ENCODE measurements at regions not wholly inside any gene's neighbourhood (a gene's known extent, or its start where the extent isn't known, plus 50 kb on each side); places are given as distances from the start of the nearest gene placed in this dataset.

DNA sequence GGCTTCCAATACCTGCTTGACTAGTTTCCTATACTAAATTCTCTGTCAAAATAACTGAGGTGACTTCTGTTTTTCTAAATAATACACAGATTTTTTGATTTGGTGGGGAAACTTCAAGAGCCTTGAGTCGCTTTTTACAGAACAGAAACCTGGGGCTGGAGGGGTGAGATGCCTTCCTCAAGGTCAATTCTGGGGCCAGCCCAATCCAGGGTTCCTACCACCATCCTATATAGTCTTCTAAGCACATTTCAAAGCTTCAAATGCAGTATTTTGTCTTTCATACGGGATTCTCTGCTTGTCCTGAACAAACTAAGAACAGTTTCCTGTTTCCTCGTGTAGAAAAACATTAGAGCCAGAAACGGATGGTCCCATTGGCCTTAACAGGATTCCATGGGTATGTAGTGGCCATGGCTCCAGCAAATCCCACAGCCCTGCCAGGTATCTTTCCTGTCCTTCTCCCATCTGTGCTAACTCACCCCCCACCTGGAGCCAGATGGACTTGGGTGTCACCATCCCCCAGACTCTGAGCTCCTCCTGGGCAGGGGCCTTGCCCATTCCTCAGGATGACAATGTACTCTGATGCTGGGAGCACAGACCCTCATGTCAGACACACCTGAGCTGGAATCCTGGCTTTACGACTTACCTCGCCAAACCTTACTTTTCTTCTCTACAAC, 146.9 kb downstream of the KLF13 start:
- Histone ChIP-seq H2AK5ac (ENCODE audit: low read length) (no peak overlapping the region), H4K8ac (ENCODE audit: low read depth, low read length) (no peak overlapping the region), H2BK15ac (replicated peaks; ENCODE audit: low read depth) (no peak overlapping the region), H2BK120ac (ENCODE audit: low read depth, low read length) (no peak overlapping the region), H3K79me2 (ENCODE audit: control insufficient read depth, insufficient read depth, low read length) (no peaks in the 10 kb centered on the region), H3K56ac (ENCODE audit: low read length) (no peak overlapping the region), H3K4me3 (ENCODE audit: low read length) (no peak overlapping the region), H3K27me3 (ENCODE audit: insufficient read depth, low read length, poor library complexity) (no peaks in the 10 kb centered on the region), H3K4me1 (ENCODE audit: control insufficient read depth, low read depth, low read length) (peaks cover 2% of the 10 kb centered on the region), H3K9ac (ENCODE audit: low read length) (no peak overlapping the region), H3K27ac (ENCODE audit: low read depth, low read length) (no peak overlapping the region), H3K36me3 (ENCODE audit: control insufficient read depth, insufficient read depth, low read length) (no peaks in the 10 kb centered on the region), H4K5ac (ENCODE audit: low read length) (no peak overlapping the region), H3K4me2 (ENCODE audit: low read length) (no peak overlapping the region), H3K18ac (ENCODE audit: low read length) (no peak overlapping the region), H3K23ac (ENCODE audit: low read length) (no peak overlapping the region), H3K79me1 (ENCODE audit: low read length) (no peaks in the 10 kb centered on the region), H3K4ac (ENCODE audit: low read depth, low read length) (no peak overlapping the region), H2BK5ac (ENCODE audit: low read length) (no peak overlapping the region)
- DNase-seq, result no peak
- no CpG with 5 or more reads among the region's 6 CpGs for WGBS (ENCODE audit: extremely low coverage, insufficient coverage, low lambda C conversion rate)

DNA sequence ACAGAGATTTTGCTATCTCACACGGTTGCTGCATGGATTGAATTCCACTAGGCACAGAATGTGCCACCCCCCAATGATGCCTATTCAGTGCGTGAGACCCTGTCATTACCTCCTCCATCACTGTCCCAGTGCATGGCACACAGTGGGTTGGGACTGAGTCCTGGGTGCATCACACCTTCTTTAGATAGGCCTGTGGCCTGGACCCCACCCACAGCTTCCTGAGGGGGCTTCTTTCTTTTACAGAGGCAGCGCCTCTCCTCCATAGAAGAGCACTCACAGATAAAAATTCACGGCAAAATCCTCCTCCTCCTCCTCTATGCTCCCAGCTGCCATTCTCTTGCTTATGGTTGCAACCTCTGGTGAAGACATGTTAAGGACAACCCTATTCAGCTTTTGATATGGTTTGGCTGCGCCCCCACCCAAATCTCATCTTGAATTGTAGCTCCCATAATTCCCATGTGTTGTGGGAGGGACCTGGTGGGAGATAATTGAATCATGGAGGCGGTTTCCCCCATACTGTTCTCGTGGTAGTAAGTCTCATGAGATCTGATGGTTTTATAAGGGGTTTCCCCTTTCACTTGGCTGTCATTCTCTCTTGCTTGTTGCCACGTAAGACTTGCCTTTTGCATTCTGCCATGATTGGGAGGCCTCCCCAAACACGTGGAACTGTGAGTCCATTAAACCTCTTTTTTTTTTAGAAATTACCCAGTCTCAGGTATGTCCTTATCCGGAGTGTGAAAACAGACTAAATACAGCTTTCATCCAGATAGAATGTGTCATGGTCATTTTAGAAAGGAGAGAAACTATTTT, 147.6 kb downstream of the KLF13 start:
- Histone ChIP-seq H3K23ac (ENCODE audit: low read length) (no peak overlapping the region), H4K5ac (ENCODE audit: low read length) (no peak overlapping the region), H3K56ac (ENCODE audit: low read length) (no peak overlapping the region), H3K79me2 (ENCODE audit: control insufficient read depth, insufficient read depth, low read length) (no peaks in the 10 kb centered on the region), H2AK5ac (ENCODE audit: low read length) (no peak overlapping the region), H3K18ac (ENCODE audit: low read length) (no peak overlapping the region), H2BK15ac (replicated peaks; ENCODE audit: low read depth) (no peak overlapping the region), H3K27me3 (ENCODE audit: insufficient read depth, low read length, poor library complexity) (no peaks in the 10 kb centered on the region), H3K4me2 (ENCODE audit: low read length) (no peak overlapping the region), H3K36me3 (ENCODE audit: control insufficient read depth, insufficient read depth, low read length) (no peaks in the 10 kb centered on the region), H3K9ac (ENCODE audit: low read length) (no peak overlapping the region), H3K4me3 (ENCODE audit: low read length) (no peak overlapping the region), H2BK5ac (ENCODE audit: low read length) (no peak overlapping the region), H3K79me1 (ENCODE audit: low read length) (no peaks in the 10 kb centered on the region), H3K27ac (ENCODE audit: low read depth, low read length) (no peak overlapping the region), H3K4me1 (ENCODE audit: control insufficient read depth, low read depth, low read length) (peaks cover 2% of the 10 kb centered on the region), H4K8ac (ENCODE audit: low read depth, low read length) (no peak overlapping the region), H2BK120ac (ENCODE audit: low read depth, low read length) (no peak overlapping the region), H3K4ac (ENCODE audit: low read depth, low read length) (no peak overlapping the region)
- DNase-seq, result no peak
- WGBS (ENCODE audit: extremely low coverage, insufficient coverage, low lambda C conversion rate), result no CpG with 5 or more reads among the region's 10 CpGs

DNA sequence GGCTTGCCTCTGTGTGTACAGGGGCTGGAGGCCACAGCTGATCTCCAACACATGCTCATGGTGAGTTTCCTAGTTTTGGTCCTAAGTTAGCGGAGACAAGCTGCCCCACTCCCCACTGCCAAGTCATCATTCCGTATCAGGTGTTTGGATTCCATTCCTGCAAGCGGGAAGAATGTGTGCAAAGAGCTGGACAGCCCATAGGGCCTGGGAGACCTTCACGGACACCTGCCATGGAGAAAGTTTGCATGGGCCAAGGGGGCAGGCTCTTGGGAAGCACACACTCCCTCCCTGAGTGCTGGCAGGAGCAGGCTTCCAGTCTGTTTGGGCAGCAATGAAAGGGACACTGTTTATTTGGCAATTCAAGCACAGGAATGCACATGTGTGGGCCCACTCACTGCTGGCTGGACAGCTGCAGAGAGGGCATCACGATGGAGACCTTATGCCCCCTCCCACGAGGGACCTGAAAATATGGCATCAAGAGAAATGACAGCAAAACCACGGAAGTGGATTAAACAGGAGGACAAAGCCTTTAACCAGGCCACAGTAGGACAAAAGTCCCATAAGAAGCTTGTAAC, 149.7 kb downstream of the KLF13 start:
- no peaks in the 10 kb centered on the region for H3K79me2 ChIP-seq (ENCODE audit: control insufficient read depth, insufficient read depth, low read length)
- no peak for DNase-seq
- no peaks in the 10 kb centered on the region for H3K36me3 ChIP-seq (ENCODE audit: control insufficient read depth, insufficient read depth, low read length)
- no peak overlapping the region for H3K56ac ChIP-seq (ENCODE audit: low read length)
- H3K4me3 ChIP-seq (ENCODE audit: low read length), result no peak overlapping the region
- no peak overlapping the region for H3K4ac ChIP-seq (ENCODE audit: low read depth, low read length)
- H3K27me3 ChIP-seq (ENCODE audit: insufficient read depth, low read length, poor library complexity), result no peaks in the 10 kb centered on the region
- H3K4me1 ChIP-seq (ENCODE audit: control insufficient read depth, low read depth, low read length), result peaks cover 2% of the 10 kb centered on the region
- no peak overlapping the region for H2BK120ac ChIP-seq (ENCODE audit: low read depth, low read length)
- no peak overlapping the region for H2BK5ac ChIP-seq (ENCODE audit: low read length)
- H3K23ac ChIP-seq (ENCODE audit: low read length), result no peak overlapping the region
- H2AK5ac ChIP-seq (ENCODE audit: low read length), result no peak overlapping the region
- no peaks in the 10 kb centered on the region for H3K79me1 ChIP-seq (ENCODE audit: low read length)
- H3K4me2 ChIP-seq (ENCODE audit: low read length), result no peak overlapping the region
- no peak overlapping the region for H4K8ac ChIP-seq (ENCODE audit: low read depth, low read length)
- no CpG with 5 or more reads among the region's 7 CpGs for WGBS (ENCODE audit: extremely low coverage, insufficient coverage, low lambda C conversion rate)
- no peak overlapping the region for H3K27ac ChIP-seq (ENCODE audit: low read depth, low read length)
- H3K9ac ChIP-seq (ENCODE audit: low read length), result no peak overlapping the region
- H3K18ac ChIP-seq (ENCODE audit: low read length), result no peak overlapping the region
- H2BK15ac ChIP-seq (replicated peaks; ENCODE audit: low read depth), result no peak overlapping the region
- no peak overlapping the region for H4K5ac ChIP-seq (ENCODE audit: low read length)

DNA sequence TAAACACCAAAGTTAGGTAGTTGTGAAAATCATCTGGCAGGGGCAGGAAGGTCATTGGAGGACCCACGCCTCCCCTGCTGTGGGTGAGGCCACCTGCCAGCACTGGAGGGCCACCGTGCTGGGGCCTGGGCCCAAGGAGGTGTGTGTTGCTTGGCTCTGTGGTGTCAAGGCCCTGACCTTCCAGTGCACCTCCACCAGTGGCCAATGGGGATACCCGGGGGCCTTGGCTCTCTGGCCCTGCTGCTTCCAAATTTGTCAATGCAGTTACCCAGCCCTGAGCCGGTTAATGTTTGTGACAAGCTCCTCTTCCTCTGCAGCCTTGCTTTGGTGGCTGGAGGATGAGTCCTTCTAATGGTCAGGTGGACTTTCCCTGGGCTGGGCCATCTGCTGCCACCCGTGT, 150.2 kb downstream of the KLF13 start:
- no peak overlapping the region for H3K4me2 ChIP-seq (ENCODE audit: low read length)
- no peaks in the 10 kb centered on the region for H3K36me3 ChIP-seq (ENCODE audit: control insufficient read depth, insufficient read depth, low read length)
- no peak overlapping the region for H4K5ac ChIP-seq (ENCODE audit: low read length)
- H3K18ac ChIP-seq (ENCODE audit: low read length), result no peak overlapping the region
- no peak overlapping the region for H2BK15ac ChIP-seq (replicated peaks; ENCODE audit: low read depth)
- H3K4me1 ChIP-seq (ENCODE audit: control insufficient read depth, low read depth, low read length), result peaks cover 2% of the 10 kb centered on the region
- no peak overlapping the region for H2AK5ac ChIP-seq (ENCODE audit: low read length)
- H3K23ac ChIP-seq (ENCODE audit: low read length), result no peak overlapping the region
- no peaks in the 10 kb centered on the region for H3K79me2 ChIP-seq (ENCODE audit: control insufficient read depth, insufficient read depth, low read length)
- H3K27ac ChIP-seq (ENCODE audit: low read depth, low read length), result no peak overlapping the region
- H3K27me3 ChIP-seq (ENCODE audit: insufficient read depth, low read length, poor library complexity), result no peaks in the 10 kb centered on the region
- no peak overlapping the region for H3K4ac ChIP-seq (ENCODE audit: low read depth, low read length)
- H3K79me1 ChIP-seq (ENCODE audit: low read length), result no peaks in the 10 kb centered on the region
- no peak overlapping the region for H3K4me3 ChIP-seq (ENCODE audit: low read length)
- H4K8ac ChIP-seq (ENCODE audit: low read depth, low read length), result no peak overlapping the region
- H3K9ac ChIP-seq (ENCODE audit: low read length), result no peak overlapping the region
- no peak overlapping the region for H2BK5ac ChIP-seq (ENCODE audit: low read length)
- no peak overlapping the region for H2BK120ac ChIP-seq (ENCODE audit: low read depth, low read length)
- no peak for DNase-seq
- no peak overlapping the region for H3K56ac ChIP-seq (ENCODE audit: low read length)
- WGBS (ENCODE audit: extremely low coverage, insufficient coverage, low lambda C conversion rate), result no CpG with 5 or more reads among the region's 5 CpGs

DNA sequence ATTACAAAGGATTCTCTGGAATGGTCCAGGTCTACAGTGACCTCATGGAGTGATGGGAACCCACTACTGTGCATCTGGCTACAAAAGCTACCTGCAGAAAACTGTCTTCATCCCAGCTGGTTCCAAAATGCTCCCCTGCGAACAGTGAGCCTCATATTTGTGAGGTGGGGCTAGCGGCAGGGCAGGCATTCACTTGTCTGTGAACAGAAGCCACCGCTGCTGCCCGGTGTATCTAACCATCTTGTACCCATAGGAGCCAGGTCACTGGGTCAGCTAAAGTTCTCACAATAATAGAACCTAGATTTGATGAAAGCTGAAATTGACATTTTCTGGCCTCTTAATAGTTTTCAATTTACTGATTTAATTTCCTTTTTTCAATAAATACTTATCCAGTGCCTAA, 150.7 kb downstream of the KLF13 start:
- H2AK5ac ChIP-seq (ENCODE audit: low read length), result no peak overlapping the region
- H3K18ac ChIP-seq (ENCODE audit: low read length), result no peak overlapping the region
- H3K4me2 ChIP-seq (ENCODE audit: low read length), result no peak overlapping the region
- no peak overlapping the region for H3K9ac ChIP-seq (ENCODE audit: low read length)
- no peak overlapping the region for H4K8ac ChIP-seq (ENCODE audit: low read depth, low read length)
- no peaks in the 10 kb centered on the region for H3K27me3 ChIP-seq (ENCODE audit: insufficient read depth, low read length, poor library complexity)
- peaks cover 2% of the 10 kb centered on the region for H3K4me1 ChIP-seq (ENCODE audit: control insufficient read depth, low read depth, low read length)
- H3K56ac ChIP-seq (ENCODE audit: low read length), result no peak overlapping the region
- no peak overlapping the region for H4K5ac ChIP-seq (ENCODE audit: low read length)
- no peak overlapping the region for H3K4ac ChIP-seq (ENCODE audit: low read depth, low read length)
- H2BK120ac ChIP-seq (ENCODE audit: low read depth, low read length), result no peak overlapping the region
- DNase-seq, result no peak
- no peak overlapping the region for H2BK5ac ChIP-seq (ENCODE audit: low read length)
- no peak overlapping the region for H2BK15ac ChIP-seq (replicated peaks; ENCODE audit: low read depth)
- H3K79me2 ChIP-seq (ENCODE audit: control insufficient read depth, insufficient read depth, low read length), result no peaks in the 10 kb centered on the region
- H3K27ac ChIP-seq (ENCODE audit: low read depth, low read length), result no peak overlapping the region
- no peak overlapping the region for H3K23ac ChIP-seq (ENCODE audit: low read length)
- no peaks in the 10 kb centered on the region for H3K36me3 ChIP-seq (ENCODE audit: control insufficient read depth, insufficient read depth, low read length)
- WGBS (ENCODE audit: extremely low coverage, insufficient coverage, low lambda C conversion rate), result no CpG with 5 or more reads among the region's 4 CpGs
- H3K79me1 ChIP-seq (ENCODE audit: low read length), result no peaks in the 10 kb centered on the region
- H3K4me3 ChIP-seq (ENCODE audit: low read length), result no peak overlapping the region
